GM19438 (cell line): ENCODE measurements at regions not wholly inside any gene's neighbourhood (a gene's known extent, or its start where the extent isn't known, plus 50 kb on each side); places are given as distances from the start of the nearest gene placed in this dataset.
"Not testable (repeated sequence)": the region's sequence is repeated elsewhere in the genome, so short reads cannot be mapped to it uniquely, and the experiment has no call there.

Source experiments
- ATAC-seq: cut with Tn5 transposase; IDR thresholded peaks from one replicate; pipeline ENCODE4 v1.9.1; 2021; ENCODE audit warnings: low read depth; ENCODE audit not compliant: unreplicated experiment

GRCh38 chr13:52931539-52932431 lies 83.3 kb upstream of the PCDH8 start:
- ATAC-seq = no peak

DNA sequence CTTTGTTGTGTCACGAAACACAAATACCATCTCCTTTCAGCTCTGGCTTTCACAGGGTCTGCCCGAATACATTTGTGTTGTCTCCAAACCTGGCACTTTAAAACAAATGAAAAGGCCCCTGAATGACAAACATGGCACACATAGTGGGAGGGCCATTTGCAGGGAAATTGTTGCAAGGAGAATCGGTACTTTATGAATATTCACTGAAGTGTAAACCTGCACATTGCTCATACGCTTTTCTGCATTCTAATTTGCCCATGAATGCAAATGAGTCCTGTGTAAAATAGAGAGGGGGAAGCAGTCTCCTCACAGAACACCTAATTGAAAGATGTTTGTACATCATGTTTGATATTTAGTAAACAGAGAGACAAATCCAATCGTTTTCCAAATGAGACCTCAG lies 82.7 kb upstream of the PCDH8 start:
- no peak for ATAC-seq

DNA sequence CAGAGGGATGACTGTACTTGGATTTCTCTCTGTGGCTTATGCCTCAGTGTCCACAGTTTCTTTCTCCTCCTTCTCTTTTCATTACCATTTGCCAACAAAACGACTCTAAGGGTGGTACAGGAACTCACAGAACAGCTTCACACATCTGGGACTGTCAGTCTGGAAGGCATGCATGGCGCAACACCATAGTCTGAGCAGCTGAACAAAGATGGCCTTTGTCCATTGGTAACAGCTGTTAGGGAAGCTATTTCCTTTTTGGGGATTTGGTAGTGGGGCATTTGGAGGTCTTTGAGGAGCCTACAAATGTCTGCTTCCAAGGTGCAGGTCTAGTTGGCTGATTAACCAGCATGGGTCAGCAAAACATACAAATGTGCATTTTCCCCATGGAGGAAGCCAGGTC lies 81.4 kb upstream of the PCDH8 start:
- ATAC-seq = no peak

GRCh38 chr13:52926971-52927370 lies 78.5 kb upstream of the PCDH8 start:
- ATAC-seq = no peak

DNA sequence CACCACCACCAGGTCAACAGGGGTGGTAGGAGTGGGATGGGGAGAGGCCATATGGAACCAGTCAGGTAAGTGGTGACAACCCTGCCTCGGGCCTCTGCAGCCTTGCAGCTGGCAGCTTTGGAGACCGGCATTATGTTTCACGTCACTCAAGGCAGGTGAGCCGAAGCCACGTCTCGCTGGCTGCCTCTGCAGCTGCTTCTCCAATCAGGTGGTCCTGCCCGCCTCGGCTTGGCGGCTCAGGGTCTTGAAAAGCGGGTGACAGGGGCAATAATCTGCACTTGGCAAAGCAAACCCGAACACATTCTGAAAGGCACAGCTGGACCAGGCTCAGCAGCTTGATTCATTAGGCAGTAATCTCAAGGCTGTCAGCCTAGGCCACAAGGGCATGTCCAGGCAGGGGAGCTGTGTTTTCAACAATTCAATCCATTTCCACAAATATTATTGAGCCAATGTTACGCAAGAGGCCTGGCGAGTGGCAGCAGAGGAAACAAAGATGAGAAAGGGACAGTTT lies 77.4 kb upstream of the PCDH8 start:
- ATAC-seq = no peak

DNA sequence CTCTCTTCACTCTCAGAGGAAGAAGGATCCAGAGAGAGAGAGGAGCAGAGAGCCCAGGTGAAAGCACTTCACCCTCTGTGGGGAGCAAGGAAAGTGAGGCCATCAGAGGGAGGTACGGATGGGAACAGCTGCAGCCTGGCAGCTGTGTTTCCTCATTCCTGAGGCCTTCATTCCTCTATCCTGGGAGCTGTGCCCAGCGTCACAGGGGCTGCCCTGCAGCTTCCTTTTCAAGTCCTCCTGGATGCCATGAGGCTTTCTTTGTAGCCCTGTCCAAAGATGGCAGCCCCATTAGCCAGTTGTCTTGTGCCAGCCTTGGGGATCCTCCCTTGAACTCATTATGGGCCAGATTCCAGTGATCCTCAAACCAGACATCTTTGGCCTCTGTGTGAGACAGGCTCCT lies 76.8 kb upstream of the PCDH8 start:
- no peak for ATAC-seq

DNA sequence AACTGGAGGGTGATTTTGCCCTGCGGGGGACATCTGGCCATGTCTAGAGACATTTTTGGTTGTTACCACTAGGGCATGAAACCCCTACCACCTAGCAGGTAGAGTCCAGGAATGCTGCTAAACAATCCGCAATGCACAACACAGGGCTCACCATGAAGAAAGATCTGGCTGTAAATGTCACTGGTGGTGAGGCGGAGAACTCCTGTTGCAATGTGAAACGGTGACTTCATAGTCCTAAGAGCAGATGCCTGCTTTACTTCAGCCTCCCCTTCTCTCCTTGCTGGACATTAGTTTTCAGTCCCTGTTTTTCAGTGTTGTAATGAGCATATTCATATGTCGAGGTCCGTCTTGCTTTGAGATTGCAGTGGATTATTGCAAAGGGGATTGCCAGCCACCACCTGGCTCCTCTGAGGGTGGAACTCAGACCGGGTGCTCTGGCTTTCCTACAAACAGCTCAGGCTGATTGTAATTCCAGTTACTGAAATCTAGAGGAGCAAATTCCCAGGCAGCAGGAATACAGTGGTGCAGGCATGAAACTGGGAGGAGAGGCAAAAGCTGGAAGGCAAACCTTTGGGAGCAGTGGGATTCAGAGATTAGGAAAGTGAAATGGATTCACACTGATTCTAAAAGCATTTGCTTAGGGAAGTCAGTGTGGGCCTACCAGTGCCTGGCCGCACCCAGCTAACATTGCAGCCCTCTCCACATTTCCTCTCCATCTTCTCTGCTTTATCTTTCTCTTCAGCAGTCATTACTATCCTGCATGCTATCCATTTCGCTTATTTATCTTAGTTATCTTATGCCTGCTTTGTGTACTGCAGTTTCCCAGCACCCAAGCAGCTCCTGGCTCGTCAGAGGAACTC lies 76.1 kb upstream of the PCDH8 start:
- no peak for ATAC-seq

DNA sequence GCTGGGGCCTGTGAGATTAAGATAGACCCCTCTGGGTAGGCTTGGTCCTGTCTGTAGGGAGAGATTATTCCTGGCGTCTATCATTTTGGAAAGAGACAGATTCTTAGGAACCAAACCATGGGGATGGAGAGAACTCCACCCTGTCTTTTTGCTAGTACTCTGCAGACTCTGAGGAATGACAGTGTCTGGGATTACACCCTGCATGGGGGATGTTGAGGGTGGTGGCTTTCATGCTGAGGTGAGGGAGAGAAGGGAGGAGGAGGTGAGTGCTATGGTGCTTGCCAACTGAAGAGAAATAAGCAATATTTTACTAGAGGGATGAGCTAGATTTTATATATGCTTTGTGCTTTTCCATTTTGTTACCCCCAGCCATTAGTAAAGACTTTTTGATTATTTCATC lies 74.5 kb upstream of the PCDH8 start:
- no peak for ATAC-seq

- ATAC-seq = peak; percentile 97
Observed at GRCh38 chr13:52921194-52921593, 72.8 kb upstream of the PCDH8 start.

DNA sequence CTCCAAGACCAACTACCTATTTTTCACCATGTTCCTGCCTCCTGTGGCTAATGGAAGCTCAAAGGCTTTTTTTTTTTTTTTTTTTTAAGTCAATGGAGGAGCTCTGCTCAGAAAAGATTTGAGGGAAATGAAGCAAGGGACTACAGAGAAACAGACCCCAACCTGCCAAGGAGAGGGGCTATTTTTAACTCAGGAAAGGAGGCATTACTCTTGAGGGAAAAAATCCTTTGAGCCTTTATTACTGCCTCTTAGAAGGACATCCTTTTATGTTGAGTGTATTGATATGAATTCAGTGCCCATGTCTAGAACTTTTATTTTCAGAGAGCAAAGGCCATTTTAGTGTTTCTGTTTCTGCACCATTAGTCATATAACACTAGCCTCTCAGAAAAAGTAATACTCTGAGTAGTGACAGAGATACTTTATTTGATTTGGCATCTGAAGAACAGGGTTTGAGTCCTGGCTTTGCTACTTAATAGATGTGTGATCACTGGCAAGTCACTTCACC lies 68.1 kb upstream of the PCDH8 start:
- ATAC-seq = no peak

GRCh38 chr13:52911340-52911739 lies 62.9 kb upstream of the PCDH8 start:
- no peak for ATAC-seq

GRCh38 chr13:52910318-52910717 lies 61.9 kb upstream of the PCDH8 start:
- ATAC-seq = not testable (repeated sequence)

GRCh38 chr13:52906122-52906903 lies 57.9 kb upstream of the PCDH8 start:
- ATAC-seq = no peak

- ATAC-seq = no peak
Observed at GRCh38 chr13:52905701-52906100, 57.3 kb upstream of the PCDH8 start.

- peak; percentile 99 for ATAC-seq
Observed at GRCh38 chr13:52903320-52903719, 54.9 kb upstream of the PCDH8 start.

GRCh38 chr13:52899206-52899605 lies 50.8 kb upstream of the PCDH8 start:
- ATAC-seq = no peak
